Adrenal gland (tissue), 9 donors: ENCODE measurements at regions not wholly inside any gene's neighbourhood (a gene's known extent, or its start where the extent isn't known, plus 50 kb on each side); places are given as distances from the start of the nearest gene placed in this dataset.
A peak's percentile ranks its signal among the peaks of the same experiment; 100 is the strongest.

ENCODE experiments used
- DNase-seq, 7 donors: peaks; one replicate each; pipeline ENCODE4 v3.0.0-alpha.2; 2019 to 2020
- H3K27ac ChIP-seq, 5 donors: fragments of 200-600 bp; sonication (generic) in 4 of 5; 1 replicate in 3 of 5; 2 replicates in 2 of 5; pipeline versions ENCODE4 v1.5.1 to v1.8.0; 2016 to 2020; ENCODE audit warnings: mild to moderate bottlenecking in 1 of 5
- H3K27me3 ChIP-seq: fragments of 200-600 bp; 2 replicates; pipeline ENCODE4 v1.8.0; 2021
- H3K36me3 ChIP-seq, 2 donors: fragments of 200-600 bp; replicated peaks in 1 of 2; 1 replicate in 1 of 2; 2 replicates in 1 of 2; pipeline versions ENCODE4 v1.5.1 to v1.8.0; 2018 to 2022
- H3K4me1 ChIP-seq, 2 donors: fragments of 200-600 bp; replicated peaks in 1 of 2; 1 replicate in 1 of 2; 2 replicates in 1 of 2; pipeline versions ENCODE4 v1.5.1 to v1.8.0; 2018 to 2021
- H3K4me3 ChIP-seq, 4 donors: fragments of 200-600 bp; sonication (generic) in 3 of 4; one replicate each; pipeline ENCODE4 v1.5.1; 2016 to 2018
- H3K9me3 ChIP-seq, 3 donors: fragments of 200-600 bp; sonication (generic) in 1 of 3; replicated peaks in 1 of 3; 1 replicate in 2 of 3; 2 replicates in 1 of 3; pipeline versions ENCODE4 v1.5.1 to v1.8.0; 2016 to 2021
- POLR2A ChIP-seq, 2 donors: fragments of 450-650 bp; IDR thresholded peaks; one replicate each; pipeline ENCODE4 v1.6.1; 2017; ENCODE audit warnings: antibody characterized with exemption in 2 of 2, mild to moderate bottlenecking in 2 of 2, moderate library complexity in 1 of 2
- WGBS, 4 donors: extraction: QIAGEN DNeasy Blood & Tissue Kit in 2 of 4; methylation state at CpG; one replicate each; pipeline versions ENCODE4 v1.1.5 to v1.1.7; 2013 to 2017; 5-methylcytosine and 5-hydroxymethylcytosine counted together
- intact Hi-C, 2 donors: fragments of 100-400 bp; cut with DNase I; formaldehyde crosslinking; loops; one replicate each; pipeline versions ENCODE4 v1.14.1 to v1.15.0; 2022 to 2023
- TF ChIP-seq, protein P1 (sequence below), 6 experiments: fragments of 450-650 bp in 4 of 6; fragments of 200-600 bp in 2 of 6; sonication (generic) in 1 of 6; IDR thresholded peaks; 1 replicate in 5 of 6; 2 replicates in 1 of 6; pipeline versions ENCODE4 v1.5.1 to v1.8.0; 2016 to 2021; ENCODE audit warnings: antibody characterized with exemption in 6 of 6, mild to moderate bottlenecking in 2 of 6, moderate library complexity in 1 of 6
- donor health status: healthy with polysubstance abuse.
- donor health status: Bipolar disorder and iron deficiency.
- donor health status: DM: yes; HTN: yes; CAD: no.
- donor health status: DM: no; HTN: no; CAD: no.
- donor health status: DM: no; HTN: no; CAD: no.

DNA sequence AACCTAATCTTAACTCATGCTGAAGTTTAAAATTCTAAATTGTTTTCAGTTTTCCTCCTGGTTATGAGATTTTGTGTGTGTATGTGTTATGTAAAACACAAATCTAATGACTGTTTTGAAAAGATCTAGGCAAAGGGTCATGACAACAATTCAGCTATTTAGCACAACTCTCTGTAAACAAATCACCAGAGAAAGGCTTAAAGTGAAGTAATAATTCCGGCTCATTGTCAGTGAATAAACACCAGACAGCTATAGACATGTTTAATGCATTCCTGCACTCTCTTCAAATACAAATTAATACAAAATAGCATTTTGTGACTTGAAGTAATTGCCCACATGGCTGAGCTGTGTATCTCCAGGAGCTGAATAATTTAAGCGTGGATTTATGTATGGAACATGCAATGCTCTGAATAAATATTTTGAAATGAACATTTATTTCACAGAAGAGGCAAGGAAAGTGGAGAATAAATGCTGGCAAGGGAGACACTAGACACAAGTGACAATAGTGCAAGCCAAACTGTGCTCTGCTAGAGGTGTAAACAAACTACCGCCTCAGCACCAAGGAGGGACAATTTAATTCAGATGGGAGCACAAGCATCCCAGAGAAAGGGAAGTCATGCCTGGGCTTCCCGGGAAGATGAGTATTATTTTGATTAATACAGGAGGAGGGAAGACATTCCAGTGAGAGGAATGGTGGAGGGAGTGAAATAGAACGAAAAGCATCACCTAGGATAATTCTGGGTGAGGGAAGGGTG is 133.6 kb upstream of the XPO1 start:
- peak overlapping the region in 1 of 4 donors; percentile 41 for H3K4me3 ChIP-seq
- peak overlapping the region; percentile 51 to 91 (median 84) for H3K27ac ChIP-seq
- intact Hi-C loops: no loop called here
- no peaks in the 10 kb centered on the region for H3K36me3 ChIP-seq
- DNase-seq: no peak
- no peak for TF ChIP-seq POLR2A (IDR thresholded peaks at IDR 0.05)
- TF ChIP-seq, protein P1, sequence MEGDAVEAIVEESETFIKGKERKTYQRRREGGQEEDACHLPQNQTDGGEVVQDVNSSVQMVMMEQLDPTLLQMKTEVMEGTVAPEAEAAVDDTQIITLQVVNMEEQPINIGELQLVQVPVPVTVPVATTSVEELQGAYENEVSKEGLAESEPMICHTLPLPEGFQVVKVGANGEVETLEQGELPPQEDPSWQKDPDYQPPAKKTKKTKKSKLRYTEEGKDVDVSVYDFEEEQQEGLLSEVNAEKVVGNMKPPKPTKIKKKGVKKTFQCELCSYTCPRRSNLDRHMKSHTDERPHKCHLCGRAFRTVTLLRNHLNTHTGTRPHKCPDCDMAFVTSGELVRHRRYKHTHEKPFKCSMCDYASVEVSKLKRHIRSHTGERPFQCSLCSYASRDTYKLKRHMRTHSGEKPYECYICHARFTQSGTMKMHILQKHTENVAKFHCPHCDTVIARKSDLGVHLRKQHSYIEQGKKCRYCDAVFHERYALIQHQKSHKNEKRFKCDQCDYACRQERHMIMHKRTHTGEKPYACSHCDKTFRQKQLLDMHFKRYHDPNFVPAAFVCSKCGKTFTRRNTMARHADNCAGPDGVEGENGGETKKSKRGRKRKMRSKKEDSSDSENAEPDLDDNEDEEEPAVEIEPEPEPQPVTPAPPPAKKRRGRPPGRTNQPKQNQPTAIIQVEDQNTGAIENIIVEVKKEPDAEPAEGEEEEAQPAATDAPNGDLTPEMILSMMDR (IDR thresholded peaks at IDR 0.05): no peak
- 42 to 53% (median 51%) methylated on average over 5 of the region's 5 CpGs for WGBS, 4 donors
- H3K9me3 ChIP-seq: peaks cover 0 to 3% (median 0%) of the 10 kb centered on the region in 3 donors
- H3K4me1 ChIP-seq: peaks cover 8 to 19% of the 10 kb centered on the region in 2 donors
- H3K27me3 ChIP-seq: no peaks in the 10 kb centered on the region

DNA sequence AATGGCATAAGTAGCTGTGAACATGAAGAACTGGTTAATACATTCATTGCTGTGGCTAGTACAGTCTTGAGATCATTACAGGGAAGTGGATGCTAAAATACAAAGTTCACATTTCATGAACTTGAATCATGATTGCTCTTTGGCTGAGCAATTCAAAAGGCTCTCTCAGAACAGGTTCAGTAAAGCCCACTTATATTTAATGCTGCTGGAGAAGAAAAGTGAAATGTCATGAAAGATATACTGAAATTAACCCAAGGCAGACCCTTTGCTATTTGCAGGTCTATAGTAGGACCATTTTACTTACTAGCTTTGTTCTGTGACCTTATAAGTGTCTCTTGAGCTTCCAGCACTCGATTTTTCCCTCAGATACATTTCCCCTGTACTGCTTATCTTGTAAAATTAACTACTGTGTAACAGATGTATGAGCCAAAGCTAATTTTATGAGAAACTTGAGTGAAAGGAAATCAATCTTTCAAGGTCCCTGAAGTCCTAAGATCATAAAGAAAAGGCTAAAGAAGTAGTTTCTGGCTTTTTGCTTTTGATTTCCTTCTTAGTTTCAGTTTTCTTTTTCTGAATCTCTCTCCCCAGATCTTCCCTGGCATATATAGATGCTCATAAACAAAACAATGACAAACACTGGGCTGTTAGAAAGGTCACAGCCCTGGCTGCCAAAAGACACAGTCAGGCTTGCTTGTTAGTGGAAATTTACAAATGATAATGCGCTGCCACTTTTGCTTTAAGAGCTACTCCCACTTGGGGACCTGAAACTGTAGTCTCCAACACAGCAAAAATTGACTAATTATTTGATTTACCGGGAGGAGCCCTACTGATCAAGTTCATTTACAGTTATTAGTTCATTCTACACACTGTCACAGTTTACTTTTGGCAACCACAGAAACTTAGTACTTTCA is 132.7 kb upstream of the XPO1 start:
- intact Hi-C loops: no loop called here
- H3K27ac ChIP-seq: peak overlapping the region; percentile 51 to 91 (median 84)

DNA sequence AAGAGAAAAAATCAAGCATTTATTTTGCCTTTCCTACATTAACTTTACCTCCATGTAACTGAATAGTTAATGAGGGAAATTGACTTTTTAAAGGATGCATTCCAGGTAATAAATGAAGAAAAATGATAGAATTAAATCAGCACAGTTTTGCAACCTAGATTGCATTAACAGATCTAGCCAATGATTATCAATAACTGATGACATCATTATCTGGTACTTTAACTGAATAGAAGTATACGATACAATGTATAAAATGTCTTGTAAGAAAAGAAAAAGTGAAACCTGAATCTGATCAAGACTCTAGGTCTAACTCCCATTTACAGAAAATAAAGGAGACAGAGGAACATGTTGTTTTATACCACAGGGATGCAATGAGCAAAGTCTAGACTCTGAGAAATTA is 126.0 kb upstream of the XPO1 start:
- Histone ChIP-seq H3K27ac (no peak overlapping the region), H3K36me3 (no peaks in the 10 kb centered on the region), H3K9me3 (no peaks in the 10 kb centered on the region), H3K4me1 (peaks cover 9 to 12% of the 10 kb centered on the region in 2 donors), H3K27me3 (no peaks in the 10 kb centered on the region), H3K4me3 (no peak overlapping the region)
- intact Hi-C loops: no loop called here
- no peak for DNase-seq
- 87 to 96% (median 94%) methylated on average over 1 of the region's 1 CpG for WGBS, 4 donors
- TF ChIP-seq, protein P1 (IDR thresholded peaks at IDR 0.05): no peak
- no peak for TF ChIP-seq POLR2A (IDR thresholded peaks at IDR 0.05)

More for the DNA sequence above, 132.7 kb upstream of the XPO1 start:
- Histone ChIP-seq H3K27me3 (no peaks in the 10 kb centered on the region), H3K9me3 (peaks cover 0 to 3% (median 0%) of the 10 kb centered on the region in 3 donors), H3K4me3 (peak overlapping the region in 2 of 4 donors; percentile 7 to 41), H3K36me3 (no peaks in the 10 kb centered on the region), H3K4me1 (peaks cover 8 to 19% of the 10 kb centered on the region in 2 donors)
- WGBS, 4 donors: 3 to 10% (median 6%) methylated on average over 3 of the region's 3 CpGs
- TF ChIP-seq, protein P1 (IDR thresholded peaks at IDR 0.05): no peak
- peak in 1 of 2 donors; percentile 36 for TF ChIP-seq POLR2A (IDR thresholded peaks at IDR 0.05)
- peak; percentile 61 to 91 (median 83) for DNase-seq

DNA sequence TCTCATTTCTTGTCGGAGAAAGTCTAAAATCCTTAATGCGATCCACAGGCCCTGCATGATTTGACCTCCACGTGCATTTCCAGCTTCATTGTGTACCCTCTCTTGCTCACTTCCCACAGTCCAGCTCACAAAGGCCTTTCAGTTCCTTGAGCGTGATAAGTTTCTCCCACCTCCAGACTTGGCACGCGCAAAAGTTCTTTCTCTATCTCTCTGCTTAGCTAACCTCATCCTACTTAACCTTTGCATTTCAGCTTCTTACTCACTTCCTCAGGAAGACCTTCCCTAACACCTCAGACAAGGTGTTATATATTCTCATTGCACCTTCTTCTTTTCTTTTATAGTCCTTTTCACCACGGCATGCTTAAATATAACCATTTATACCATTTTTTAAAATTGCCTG is 124.8 kb upstream of the XPO1 start:
- no peaks in the 10 kb centered on the region for H3K36me3 ChIP-seq
- DNase-seq: no peak
- TF ChIP-seq, protein P1 (IDR thresholded peaks at IDR 0.05): no peak
- TF ChIP-seq POLR2A (IDR thresholded peaks at IDR 0.05): no peak
- 88 to 93% (median 92%) methylated on average over 7 of the region's 7 CpGs for WGBS, 4 donors
- H3K9me3 ChIP-seq: no peaks in the 10 kb centered on the region
- no peaks in the 10 kb centered on the region for H3K27me3 ChIP-seq
- no peak overlapping the region for H3K27ac ChIP-seq
- no peak overlapping the region for H3K4me3 ChIP-seq
- intact Hi-C loops: no loop called here
- peaks cover 12 to 13% of the 10 kb centered on the region in 2 donors for H3K4me1 ChIP-seq
